ENCODE measurements at regions not wholly inside any gene's neighbourhood (a gene's known extent, or its start where the extent isn't known, plus 50 kb on each side); places are given as distances from the start of the nearest gene placed in this dataset.
"Not testable (repeated sequence)": the region's sequence is repeated elsewhere in the genome, so short reads cannot be mapped to it uniquely, and the experiment has no call there.

- CTCF ChIA-PET; DNase-seq; H3K36me3 ChIP-seq (ENCODE audit: control insufficient read depth in 2 of 3, insufficient read depth in 3 of 3, low read length in 3 of 3); H3K4me1 Mint-ChIP-seq; H3K4me1 ChIP-seq (ENCODE audit: control insufficient read depth in 2 of 2, insufficient read depth in 2 of 2, low read length in 2 of 2); intact Hi-C loops (cut with micrococcal nuclease); H3K9me3 ChIP-seq (ENCODE audit: control insufficient read depth in 2 of 3, low read length in 3 of 3); ATAC-seq; H3K27ac ChIP-seq (ENCODE audit: low read depth, low read length); H3K4me3 ChIP-seq (ENCODE audit: low read length); H3K27me3 ChIP-seq (ENCODE audit: control insufficient read depth in 2 of 2, insufficient read depth in 2 of 2, low read length in 2 of 2); H3K36me3 Mint-ChIP-seq; H3K4me3 Mint-ChIP-seq; H3K27me3 Mint-ChIP-seq; H3K27ac Mint-ChIP-seq; H3K9me3 Mint-ChIP-seq; POLR2A ChIA-PET: not testable (repeated sequence)
Observed at GRCh38 chr4:69013933-69014332, 62.3 kb upstream of the UGT2A3 start.

DNA sequence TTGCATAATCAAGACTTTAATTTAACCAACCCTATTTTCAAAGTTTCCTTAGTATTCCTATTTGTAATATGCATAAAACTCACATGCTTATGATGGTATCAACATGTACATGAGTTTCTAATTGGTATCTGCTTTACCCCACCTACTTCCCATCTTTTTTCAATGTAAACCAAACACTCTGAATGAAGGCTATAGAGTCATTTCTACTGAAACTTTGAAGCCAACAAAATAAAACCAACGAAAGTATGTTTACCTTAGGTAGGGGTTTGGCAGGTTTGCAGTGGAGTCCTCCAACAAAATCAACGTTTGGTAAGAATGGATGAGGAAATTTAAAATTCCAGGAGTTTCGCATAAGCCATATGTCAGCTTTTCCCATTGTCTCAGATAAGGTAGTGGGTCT lies 66.4 kb upstream of the UGT2A3 start:
- intact Hi-C loops (cut with micrococcal nuclease) = not testable (repeated sequence)

GRCh38 chr4:69019538-69020461 lies 68.2 kb upstream of the UGT2A3 start:
- H3K27ac ChIP-seq (ENCODE audit: low read depth, low read length); H3K9me3 Mint-ChIP-seq; POLR2A ChIA-PET; ATAC-seq; H3K9me3 ChIP-seq (ENCODE audit: control insufficient read depth in 2 of 3, low read length in 3 of 3); H3K4me1 Mint-ChIP-seq; H3K27me3 Mint-ChIP-seq; intact Hi-C loops (cut with micrococcal nuclease); H3K4me3 ChIP-seq (ENCODE audit: low read length); H3K4me3 Mint-ChIP-seq; H3K4me1 ChIP-seq (ENCODE audit: control insufficient read depth in 2 of 2, insufficient read depth in 2 of 2, low read length in 2 of 2); H3K36me3 ChIP-seq (ENCODE audit: control insufficient read depth in 2 of 3, insufficient read depth in 3 of 3, low read length in 3 of 3); H3K27ac Mint-ChIP-seq; H3K27me3 ChIP-seq (ENCODE audit: control insufficient read depth in 2 of 2, insufficient read depth in 2 of 2, low read length in 2 of 2); H3K36me3 Mint-ChIP-seq; DNase-seq; CTCF ChIA-PET: not testable (repeated sequence)

More for the DNA sequence above, 66.4 kb upstream of the UGT2A3 start:
- H3K27me3 ChIP-seq (ENCODE audit: control insufficient read depth in 2 of 2, insufficient read depth in 2 of 2, low read length in 2 of 2); DNase-seq; H3K27ac Mint-ChIP-seq; H3K4me1 Mint-ChIP-seq; H3K27me3 Mint-ChIP-seq; POLR2A ChIA-PET; H3K36me3 Mint-ChIP-seq; H3K4me1 ChIP-seq (ENCODE audit: control insufficient read depth in 2 of 2, insufficient read depth in 2 of 2, low read length in 2 of 2); H3K9me3 ChIP-seq (ENCODE audit: control insufficient read depth in 2 of 3, low read length in 3 of 3); H3K4me3 Mint-ChIP-seq; H3K27ac ChIP-seq (ENCODE audit: low read depth, low read length); H3K36me3 ChIP-seq (ENCODE audit: control insufficient read depth in 2 of 3, insufficient read depth in 3 of 3, low read length in 3 of 3); ATAC-seq; H3K4me3 ChIP-seq (ENCODE audit: low read length); H3K9me3 Mint-ChIP-seq; CTCF ChIA-PET: not testable (repeated sequence)

- H3K4me1 ChIP-seq (ENCODE audit: control insufficient read depth in 2 of 2, insufficient read depth in 2 of 2, low read length in 2 of 2); DNase-seq; H3K4me1 Mint-ChIP-seq; intact Hi-C loops (cut with micrococcal nuclease); H3K4me3 Mint-ChIP-seq; H3K9me3 ChIP-seq (ENCODE audit: control insufficient read depth in 2 of 3, low read length in 3 of 3); H3K27me3 Mint-ChIP-seq; H3K27ac Mint-ChIP-seq; POLR2A ChIA-PET; H3K36me3 ChIP-seq (ENCODE audit: control insufficient read depth in 2 of 3, insufficient read depth in 3 of 3, low read length in 3 of 3); H3K9me3 Mint-ChIP-seq; ATAC-seq; H3K27ac ChIP-seq (ENCODE audit: low read depth, low read length); CTCF ChIA-PET; H3K36me3 Mint-ChIP-seq; H3K27me3 ChIP-seq (ENCODE audit: control insufficient read depth in 2 of 2, insufficient read depth in 2 of 2, low read length in 2 of 2); H3K4me3 ChIP-seq (ENCODE audit: low read length): not testable (repeated sequence)
Observed at GRCh38 chr4:69020462-69020807, 68.8 kb upstream of the UGT2A3 start.

DNA sequence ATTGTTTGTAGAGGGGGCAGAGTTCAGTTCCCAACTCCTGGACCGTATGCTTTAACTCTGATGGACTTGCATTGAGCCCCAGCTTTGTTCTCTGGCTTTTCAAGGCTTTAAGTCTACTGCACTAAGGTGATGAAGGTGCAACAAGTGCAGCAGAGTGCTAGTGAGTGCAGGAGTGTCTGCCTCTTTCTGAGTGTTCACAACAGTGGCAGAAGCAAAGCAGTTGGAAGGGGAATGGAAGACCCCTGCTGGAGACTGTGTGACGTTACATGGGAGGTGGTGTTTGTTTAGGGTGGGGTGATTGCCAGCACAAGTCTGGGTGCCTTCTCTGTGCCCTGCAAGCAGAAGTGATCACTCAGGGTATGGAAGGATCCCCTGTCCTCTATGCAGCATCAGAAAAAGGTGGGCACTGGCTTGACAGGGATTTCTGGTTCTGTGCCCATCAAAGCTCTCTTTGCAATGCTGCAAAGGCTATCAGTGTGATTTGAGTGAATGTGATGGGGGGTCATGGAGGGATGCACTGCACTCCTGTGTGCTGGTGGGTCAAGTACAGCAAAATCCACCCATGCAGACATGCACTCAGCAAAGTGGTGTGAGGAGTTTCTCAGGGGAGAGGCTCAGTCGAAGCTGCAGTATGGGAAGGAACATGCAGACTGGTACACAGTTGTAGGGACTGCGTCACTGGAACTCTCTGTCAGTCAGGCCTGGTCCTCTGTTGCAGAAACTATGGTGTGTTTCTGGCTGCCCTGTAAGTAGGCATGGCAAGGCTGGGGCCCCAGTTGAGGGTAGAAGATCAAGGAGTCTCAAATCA lies 70.9 kb upstream of the UGT2B7 start:
- CTCF ChIA-PET = no interaction called here
- no peaks in the 10 kb centered on the region for H3K36me3 Mint-ChIP-seq
- H3K27ac Mint-ChIP-seq = no peak overlapping the region

GRCh38 chr4:69025999-69026387 lies 70.3 kb upstream of the UGT2B7 start:
- ChIA-PET CTCF (no interaction called here), POLR2A (no interaction called here)
- ATAC-seq = no peak
- no peaks in the 10 kb centered on the region for H3K4me1 ChIP-seq (ENCODE audit: control insufficient read depth in 2 of 2, insufficient read depth in 2 of 2, low read length in 2 of 2)
- H3K36me3 ChIP-seq (ENCODE audit: control insufficient read depth in 2 of 3, insufficient read depth in 3 of 3, low read length in 3 of 3) = no peaks in the 10 kb centered on the region
- Mint-ChIP-seq H3K36me3 (no peaks in the 10 kb centered on the region), H3K4me3 (no peak overlapping the region), H3K27ac (no peak overlapping the region), H3K27me3 (no peaks in the 10 kb centered on the region), H3K9me3 (no peaks in the 10 kb centered on the region), H3K4me1 (no peaks in the 10 kb centered on the region)
- no peak for DNase-seq
- intact Hi-C loops (cut with micrococcal nuclease) = no loop called here
- no peaks in the 10 kb centered on the region for H3K9me3 ChIP-seq (ENCODE audit: control insufficient read depth in 2 of 3, low read length in 3 of 3)
- H3K27me3 ChIP-seq (ENCODE audit: control insufficient read depth in 2 of 2, insufficient read depth in 2 of 2, low read length in 2 of 2) = no peaks in the 10 kb centered on the region
- no peak overlapping the region for H3K4me3 ChIP-seq (ENCODE audit: low read length)
- no peak overlapping the region for H3K27ac ChIP-seq (ENCODE audit: low read depth, low read length)

More for the DNA sequence above, 70.9 kb upstream of the UGT2B7 start:
- Mint-ChIP-seq H3K4me1 (no peaks in the 10 kb centered on the region), H3K4me3 (no peak overlapping the region), H3K27me3 (no peaks in the 10 kb centered on the region), H3K9me3 (no peaks in the 10 kb centered on the region)
- no peaks in the 10 kb centered on the region for H3K9me3 ChIP-seq (ENCODE audit: control insufficient read depth in 2 of 3, low read length in 3 of 3)
- H3K27ac ChIP-seq (ENCODE audit: low read depth, low read length) = no peak overlapping the region
- no peaks in the 10 kb centered on the region for H3K4me1 ChIP-seq (ENCODE audit: control insufficient read depth in 2 of 2, insufficient read depth in 2 of 2, low read length in 2 of 2)
- ATAC-seq (no peak), DNase-seq (no peak)
- no peaks in the 10 kb centered on the region for H3K36me3 ChIP-seq (ENCODE audit: control insufficient read depth in 2 of 3, insufficient read depth in 3 of 3, low read length in 3 of 3)
- H3K27me3 ChIP-seq (ENCODE audit: control insufficient read depth in 2 of 2, insufficient read depth in 2 of 2, low read length in 2 of 2) = no peaks in the 10 kb centered on the region
- intact Hi-C loops (cut with micrococcal nuclease) = no loop called here
- H3K4me3 ChIP-seq (ENCODE audit: low read length) = no peak overlapping the region
- POLR2A ChIA-PET = no interaction called here

GRCh38 chr4:69026974-69027373 lies 69.3 kb upstream of the UGT2B7 start:
- Histone ChIP-seq H3K27ac (ENCODE audit: low read depth, low read length) (no peak overlapping the region), H3K27me3 (ENCODE audit: control insufficient read depth in 2 of 2, insufficient read depth in 2 of 2, low read length in 2 of 2) (no peaks in the 10 kb centered on the region), H3K4me1 (ENCODE audit: control insufficient read depth in 2 of 2, insufficient read depth in 2 of 2, low read length in 2 of 2) (no peaks in the 10 kb centered on the region), H3K36me3 (ENCODE audit: control insufficient read depth in 2 of 3, insufficient read depth in 3 of 3, low read length in 3 of 3) (no peaks in the 10 kb centered on the region), H3K9me3 (ENCODE audit: control insufficient read depth in 2 of 3, low read length in 3 of 3) (no peaks in the 10 kb centered on the region), H3K4me3 (ENCODE audit: low read length) (no peak overlapping the region)
- Mint-ChIP-seq H3K4me1 (no peaks in the 10 kb centered on the region), H3K36me3 (no peaks in the 10 kb centered on the region), H3K27ac (no peak overlapping the region), H3K9me3 (no peaks in the 10 kb centered on the region), H3K27me3 (no peaks in the 10 kb centered on the region), H3K4me3 (no peak overlapping the region)
- intact Hi-C loops (cut with micrococcal nuclease) = no loop called here
- ATAC-seq (no peak), DNase-seq (no peak)
- CTCF ChIA-PET = no interaction called here
- POLR2A ChIA-PET = no interaction called here
